ENCODE measurements at regions not wholly inside any gene's neighbourhood (a gene's known extent, or its start where the extent isn't known, plus 50 kb on each side); places are given as distances from the start of the nearest gene placed in this dataset.

DNA sequence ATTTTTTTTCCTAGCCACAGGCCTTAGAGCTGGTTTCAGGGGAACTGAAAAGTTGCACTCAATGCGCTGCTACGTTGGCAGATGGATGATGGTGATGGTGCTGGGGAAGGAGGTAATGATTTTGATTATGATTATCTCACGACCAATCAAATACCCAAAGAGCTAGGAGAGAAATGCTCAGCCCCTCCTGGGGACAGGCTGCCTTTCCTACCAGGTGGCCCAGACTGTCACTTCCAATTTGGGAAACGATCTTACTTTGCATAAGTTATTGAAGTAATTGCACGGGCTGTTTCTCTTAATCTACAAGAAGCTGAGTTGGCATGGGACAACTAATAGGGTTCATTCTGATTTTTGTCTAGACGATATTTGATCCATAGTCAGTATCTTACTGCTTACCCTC lies 379.7 kb upstream of the EEF2KMT start:
- DNase-seq (ENCODE audit: low spot score) = no peak

- DNase-seq (ENCODE audit: low spot score) = no peak
Measured at GRCh38 chr16:5472552-5472951, 375.0 kb upstream of the EEF2KMT start.

GRCh38 chr16:5468488-5468887 lies 370.9 kb upstream of the EEF2KMT start:
- no peak for DNase-seq (ENCODE audit: low spot score)

- DNase-seq (ENCODE audit: low spot score) = no peak
Measured at GRCh38 chr16:5467552-5467951, 370.0 kb upstream of the EEF2KMT start.

GRCh38 chr16:5466551-5466950 lies 369.0 kb upstream of the EEF2KMT start:
- no peak for DNase-seq (ENCODE audit: low spot score)

DNA sequence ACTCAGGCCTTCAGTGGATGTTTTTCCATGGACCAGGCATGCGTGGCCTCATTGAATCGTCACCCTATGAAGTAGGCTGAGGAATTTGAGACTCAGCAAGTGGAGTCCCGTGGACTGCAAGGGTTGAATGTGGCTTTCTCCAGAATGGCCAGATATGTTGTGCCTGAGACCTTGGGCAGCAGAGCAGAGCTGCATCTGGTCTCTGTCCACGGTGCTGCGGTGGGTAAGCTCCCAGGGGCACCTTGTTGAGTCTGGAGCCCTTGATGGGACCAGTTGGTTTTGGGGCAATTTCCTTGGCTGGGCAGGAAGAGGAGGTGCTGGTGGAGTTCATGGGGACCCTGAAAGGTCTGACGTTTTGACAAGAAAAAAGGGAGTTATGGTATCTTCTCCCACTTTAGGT lies 368.1 kb upstream of the EEF2KMT start:
- DNase-seq (ENCODE audit: low spot score) = no peak

DNA sequence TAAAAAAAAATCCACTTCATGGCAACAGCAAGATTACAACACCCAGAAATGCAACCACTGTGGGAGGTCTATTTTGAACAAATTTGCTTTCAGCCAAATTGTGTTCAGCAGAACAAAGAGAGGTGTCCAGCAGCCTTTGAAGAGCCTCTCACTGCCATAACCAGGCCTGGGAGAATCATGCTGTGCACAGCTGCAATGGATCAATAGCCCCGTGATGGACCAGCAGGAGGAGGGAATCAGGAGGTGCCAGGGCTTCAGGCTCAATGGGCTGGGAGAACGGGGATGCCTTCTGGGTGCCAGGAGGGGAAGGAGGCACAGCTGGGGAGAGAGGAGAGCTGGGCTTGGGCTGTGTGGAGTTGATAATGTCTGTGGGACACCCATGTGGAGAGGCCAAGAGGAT lies 366.2 kb upstream of the EEF2KMT start:
- DNase-seq (ENCODE audit: low spot score) = no peak

GRCh38 chr16:5461574-5461973 lies 364.0 kb upstream of the EEF2KMT start:
- no peak for DNase-seq (ENCODE audit: low spot score)

- no peak for DNase-seq (ENCODE audit: low spot score)
Measured at GRCh38 chr16:5461141-5461540, 363.5 kb upstream of the EEF2KMT start.

- no peak for DNase-seq (ENCODE audit: low spot score)
Measured at GRCh38 chr16:5460701-5461100, 363.1 kb upstream of the EEF2KMT start.

DNA sequence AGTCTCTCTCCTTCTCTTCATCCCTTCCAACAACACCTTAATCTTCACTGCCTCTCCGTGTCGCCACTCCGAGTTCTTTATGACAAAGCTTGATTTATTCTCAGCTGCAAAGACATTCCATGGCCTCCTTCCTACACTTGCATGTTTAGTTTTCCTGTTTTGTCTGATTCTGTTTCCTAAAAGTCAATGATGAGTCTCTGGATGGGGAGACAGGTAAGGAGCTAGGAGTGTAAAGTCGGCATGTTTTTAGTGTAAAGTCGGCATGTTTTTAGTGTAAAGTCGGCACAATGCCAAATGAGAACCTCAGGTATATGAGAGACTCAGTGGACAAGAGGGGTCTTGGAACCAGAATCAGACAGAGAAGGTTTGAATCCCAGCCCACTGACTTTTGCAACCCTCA lies 362.3 kb upstream of the EEF2KMT start:
- no peak for DNase-seq (ENCODE audit: low spot score)

GRCh38 chr16:5455110-5455509 lies 357.5 kb upstream of the EEF2KMT start:
- no peak for DNase-seq (ENCODE audit: low spot score)

DNA sequence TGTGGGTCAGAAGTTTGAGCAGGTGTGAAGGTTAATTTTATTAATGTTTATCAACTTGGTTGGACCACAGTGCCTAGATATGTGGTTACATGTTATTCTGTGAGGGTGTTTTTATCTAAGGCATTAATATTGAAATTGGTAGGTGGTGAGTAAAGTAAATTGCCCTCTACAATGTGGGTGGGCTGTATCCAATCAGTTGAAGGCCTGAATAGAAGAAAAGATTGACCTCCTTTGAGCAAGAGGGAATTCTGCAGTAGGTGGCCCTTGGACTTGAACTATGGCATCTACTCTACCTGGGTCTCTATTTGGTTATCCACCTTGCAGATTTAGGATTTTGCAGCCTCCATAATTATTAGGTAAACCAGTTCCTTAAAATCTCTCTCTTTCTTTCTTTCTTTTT lies 356.8 kb upstream of the EEF2KMT start:
- DNase-seq (ENCODE audit: low spot score) = no peak

DNA sequence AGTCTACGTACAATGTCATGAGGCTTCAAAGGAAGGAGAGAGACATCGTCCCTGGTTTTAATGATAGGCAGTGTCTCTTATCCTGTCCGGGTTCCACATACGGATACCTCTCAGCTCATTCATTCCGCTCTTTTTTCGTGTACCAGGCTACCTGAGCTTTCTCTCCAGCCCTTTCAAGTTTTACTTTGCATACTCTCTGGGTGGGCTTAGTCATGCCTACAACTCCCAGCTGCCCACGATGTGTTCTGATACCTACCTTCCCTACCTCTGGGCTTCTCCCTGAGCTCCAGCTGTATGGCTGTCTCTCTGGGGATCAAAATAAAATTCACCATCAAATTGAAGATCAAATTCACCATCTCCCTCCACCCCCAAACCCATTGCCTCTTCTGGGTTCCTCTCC lies 354.0 kb upstream of the EEF2KMT start:
- no peak for DNase-seq (ENCODE audit: low spot score)

GRCh38 chr16:5450409-5451104 lies 353.0 kb upstream of the EEF2KMT start:
- DNase-seq (ENCODE audit: low spot score) = no peak

- DNase-seq (ENCODE audit: low spot score) = no peak
Measured at GRCh38 chr16:5449901-5450300, 352.3 kb upstream of the EEF2KMT start.

GRCh38 chr16:5448798-5449197 lies 351.2 kb upstream of the EEF2KMT start:
- no peak for DNase-seq (ENCODE audit: low spot score)

GRCh38 chr16:5447734-5448133 lies 350.1 kb upstream of the EEF2KMT start:
- DNase-seq (ENCODE audit: low spot score) = no peak

DNA sequence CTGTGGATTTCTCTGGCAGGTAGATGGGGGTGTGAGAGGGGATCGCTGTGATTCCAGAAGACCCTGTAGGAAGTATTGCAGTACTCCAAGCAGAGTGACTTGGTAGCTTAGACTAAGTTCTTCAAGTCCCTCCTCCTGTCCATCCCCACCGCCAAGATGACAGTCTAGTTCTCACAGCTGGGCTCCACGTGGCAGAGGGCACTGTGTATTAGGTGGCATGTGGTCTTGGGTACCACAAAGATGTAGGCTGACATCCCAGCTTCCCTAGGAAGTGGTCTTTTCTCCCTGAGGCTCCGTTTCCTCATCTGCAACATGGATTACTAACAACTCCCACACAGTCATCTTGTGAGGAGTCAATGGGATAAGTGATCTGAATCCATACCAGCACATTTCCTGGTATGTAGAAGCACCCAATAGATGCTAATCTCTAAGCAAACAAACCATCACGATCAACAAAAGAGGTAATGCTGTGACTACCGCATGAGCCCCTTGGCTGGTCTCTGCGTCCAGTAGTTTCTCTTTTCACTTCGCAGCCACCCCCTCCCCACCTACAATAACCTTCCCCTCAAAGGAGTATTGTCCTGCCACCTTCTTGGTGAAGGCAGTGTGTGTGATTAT lies 349.1 kb upstream of the EEF2KMT start:
- DNase-seq (ENCODE audit: low spot score) = no peak

DNA sequence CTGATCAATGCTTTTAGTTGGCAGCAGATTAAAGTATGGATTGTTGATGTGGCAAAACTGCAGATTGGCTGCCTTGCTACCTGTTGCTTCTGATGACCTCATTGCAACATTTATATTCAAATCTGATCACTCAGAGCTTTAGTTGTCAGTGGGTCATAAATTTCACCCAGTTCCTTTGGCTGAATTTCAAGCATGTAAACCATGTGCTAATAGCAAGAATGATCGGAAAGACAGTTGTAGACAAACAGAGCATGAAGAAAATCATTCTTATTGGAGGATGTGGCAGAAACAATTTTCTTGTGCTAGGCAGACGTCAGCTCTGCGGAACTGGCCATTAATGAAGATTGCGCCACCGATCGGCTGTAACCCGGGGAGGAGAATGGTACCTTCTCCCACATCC lies 346.6 kb upstream of the EEF2KMT start:
- no peak for DNase-seq (ENCODE audit: low spot score)

DNA sequence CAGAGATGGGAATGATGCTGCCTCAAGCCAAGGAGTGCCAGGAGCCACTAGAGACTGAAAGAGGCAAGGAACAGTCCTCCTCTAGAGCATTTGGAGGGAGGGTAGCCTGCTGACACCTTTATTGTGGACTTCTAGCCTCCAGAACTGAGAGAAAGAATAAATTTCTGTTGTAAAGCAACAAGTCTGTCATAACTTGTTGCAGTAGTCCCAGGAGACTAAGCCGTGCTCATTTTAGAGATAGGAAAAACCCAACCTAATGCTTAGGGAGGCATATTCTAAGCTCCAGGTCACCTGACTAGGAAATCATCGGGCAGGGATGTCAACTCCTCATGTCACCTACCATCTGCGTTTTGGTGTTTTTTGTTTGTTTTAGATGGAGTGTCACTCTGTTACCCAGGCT lies 345.4 kb upstream of the EEF2KMT start:
- DNase-seq (ENCODE audit: low spot score) = no peak

GRCh38 chr16:5442054-5442453 lies 344.5 kb upstream of the EEF2KMT start:
- DNase-seq (ENCODE audit: low spot score) = no peak

DNA sequence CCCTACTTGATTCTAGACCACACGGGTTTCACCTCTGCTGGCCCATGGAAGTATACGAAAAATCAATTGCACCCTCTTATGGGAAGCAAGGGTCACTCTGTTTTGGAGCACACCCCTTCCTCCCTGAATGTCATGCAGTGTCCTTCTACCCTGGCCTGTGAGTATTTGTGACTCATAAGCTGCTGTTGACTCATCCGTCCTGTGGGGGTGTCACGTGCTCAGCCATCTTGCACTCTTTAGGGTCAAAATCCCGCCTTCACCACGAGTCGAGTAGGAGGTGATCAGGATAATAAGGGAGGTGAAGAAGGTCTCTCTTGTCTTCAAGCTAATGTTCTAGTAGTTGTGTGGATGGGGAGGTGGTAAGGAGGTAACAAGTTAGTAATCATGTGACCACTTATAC lies 341.0 kb upstream of the EEF2KMT start:
- no peak for DNase-seq (ENCODE audit: low spot score)

DNA sequence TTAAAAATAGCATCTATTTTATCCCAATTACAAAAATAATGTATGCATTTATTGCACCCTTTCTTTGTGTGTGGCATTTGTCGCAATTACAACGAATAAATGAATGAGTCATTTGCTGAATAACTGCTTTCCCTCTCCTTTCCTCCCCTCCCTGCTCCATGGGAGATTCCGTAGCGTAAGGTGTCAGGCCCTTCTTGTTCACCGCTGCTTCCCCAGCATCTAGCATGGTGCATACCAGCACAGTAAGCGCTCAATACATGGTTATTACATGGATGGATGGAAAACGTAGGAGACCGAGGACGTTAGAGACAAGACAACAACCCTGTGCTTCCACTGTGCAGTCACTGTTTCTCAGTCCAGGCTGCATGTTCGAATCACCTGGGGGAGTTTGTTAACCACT lies 336.0 kb upstream of the EEF2KMT start:
- DNase-seq (ENCODE audit: low spot score) = no peak

Data from CD4-positive, alpha-beta T cell treated with Interleukin-15 for 4 hours (primary cell).